Head of caudate nucleus (tissue), 42 donors: ENCODE measurements at regions not wholly inside any gene's neighbourhood (a gene's known extent, or its start where the extent isn't known, plus 50 kb on each side); places are given as distances from the start of the nearest gene placed in this dataset.
A peak's percentile ranks its signal among the peaks of the same experiment; 100 is the strongest.

ENCODE experiments used
- DNase-seq, 42 donors: peaks; one replicate each; pipeline versions ENCODE4 v3.0.0 to v3.0.0-alpha.2; 2020 to 2021; ENCODE audit warnings: mixed read lengths in 7 of 42
- intact Hi-C: fragments of 100-400 bp; cut with DNase I; formaldehyde crosslinking; loops from one replicate; pipeline ENCODE4 v1.15.0; 2022

DNA sequence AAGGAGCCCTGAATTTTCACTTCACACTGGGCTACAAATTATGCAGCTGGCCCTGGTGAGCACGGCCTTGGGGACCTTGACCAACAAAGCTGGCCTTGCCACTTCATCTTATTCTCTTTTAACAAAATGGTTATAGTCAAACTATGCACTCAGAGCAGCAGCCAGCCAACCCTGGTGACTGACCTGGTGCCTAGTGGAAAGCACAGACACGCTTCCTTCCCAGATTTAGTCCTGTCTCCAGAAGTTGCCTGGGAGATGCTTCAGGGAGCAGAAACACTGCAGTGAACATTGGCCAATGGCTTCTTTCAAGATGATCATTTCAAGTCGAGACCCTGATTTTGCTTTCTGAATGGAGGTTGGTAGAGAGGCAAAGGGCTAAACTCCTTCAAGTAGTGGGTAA, 249.3 kb downstream of the SIPA1L2 start:
- DNase-seq: peak in 1 of 42 donors; percentile 25
- intact Hi-C loops: no loop called here

DNA sequence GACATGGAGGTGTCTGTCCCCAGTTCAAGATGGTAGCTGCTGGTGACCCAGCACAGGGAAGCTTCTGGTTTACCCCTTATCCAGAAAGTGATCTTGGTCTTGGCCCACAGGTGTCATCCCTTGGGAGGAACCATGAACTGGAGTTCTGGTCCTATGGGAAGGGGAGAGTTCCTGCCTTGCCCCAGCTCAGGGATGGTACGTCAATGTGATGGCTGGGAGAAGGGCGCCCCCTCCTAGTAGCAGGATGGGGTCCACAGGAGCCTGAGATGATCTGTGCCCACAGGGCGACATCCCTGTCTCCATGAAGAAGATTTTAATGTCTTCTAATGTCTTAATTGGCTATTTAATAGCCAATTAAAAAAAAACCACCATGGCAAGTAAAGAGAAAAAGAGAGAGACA, 249.8 kb downstream of the SIPA1L2 start:
- intact Hi-C loops: no loop called here
- no peak for DNase-seq

DNA sequence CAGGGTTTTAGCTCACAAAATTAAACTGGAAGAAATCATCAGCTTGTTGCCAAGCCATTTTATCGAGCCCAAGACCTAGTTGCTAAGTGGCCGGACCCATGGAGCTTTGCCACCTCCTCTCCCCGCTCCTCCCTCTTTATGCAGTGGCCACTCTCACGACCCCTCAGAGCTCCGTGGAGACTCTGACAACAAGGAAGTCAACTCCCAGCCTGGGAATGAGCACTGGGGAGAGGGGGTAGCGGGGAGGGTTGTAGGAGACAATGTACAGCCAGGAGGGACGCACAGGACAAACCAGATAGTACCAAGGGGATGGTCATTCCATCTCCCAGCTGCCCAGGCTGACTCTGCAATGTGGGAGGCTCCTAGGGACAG, 250.9 kb downstream of the SIPA1L2 start:
- DNase-seq: no peak
- intact Hi-C loops: no loop called here

DNA sequence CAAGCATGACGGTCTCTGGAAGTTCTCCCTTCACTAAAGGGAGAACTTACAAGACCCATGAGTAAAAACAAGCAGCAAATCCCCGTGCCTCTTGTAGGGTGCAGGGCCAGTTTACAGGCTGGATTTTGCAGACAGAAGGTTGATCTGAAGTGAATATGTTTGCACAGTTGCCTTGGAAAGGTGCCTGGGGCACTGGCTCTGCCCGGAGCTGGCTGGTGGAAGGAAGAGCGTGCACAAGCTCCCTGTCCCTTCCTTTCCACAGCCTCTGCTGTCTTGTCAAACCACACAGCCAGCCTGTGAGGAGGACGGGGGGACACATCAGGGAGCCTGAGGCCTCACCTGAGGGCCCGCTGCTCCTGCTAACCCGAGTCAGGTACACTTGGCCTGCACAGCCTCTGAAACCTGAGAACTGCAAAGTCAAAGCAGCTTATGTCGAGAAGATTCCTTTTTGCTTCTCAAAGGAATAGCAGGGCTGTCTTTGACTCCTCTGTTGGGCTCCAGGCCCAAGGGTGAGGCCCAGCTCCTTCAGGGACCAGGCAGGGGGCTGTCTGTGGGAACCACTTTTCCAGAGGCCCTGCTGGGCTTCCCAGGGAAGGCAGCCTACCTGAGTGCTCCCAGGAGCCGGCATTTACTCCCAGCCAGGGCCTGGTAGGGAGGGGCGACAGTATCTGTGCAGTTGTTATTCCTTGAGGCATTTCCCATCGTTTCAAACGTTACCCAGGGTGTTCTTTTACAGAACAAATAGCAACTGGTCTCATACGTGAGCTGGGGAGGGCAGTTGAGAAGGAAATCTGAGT, 251.5 kb downstream of the SIPA1L2 start:
- DNase-seq: no peak
- intact Hi-C loops: no loop called here

DNA sequence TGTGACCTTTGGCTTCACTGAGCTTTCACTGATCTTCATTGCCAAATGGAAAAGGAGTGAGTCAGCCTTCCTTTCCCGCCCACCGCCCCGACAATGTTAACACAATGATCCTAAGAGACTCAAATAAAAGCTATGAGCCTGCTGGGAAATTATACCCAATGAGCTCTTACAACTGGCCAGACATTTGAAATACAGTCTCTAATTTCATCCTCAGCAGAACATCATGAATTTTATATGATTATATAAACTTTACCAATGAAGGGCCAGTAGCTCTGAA, 252.5 kb downstream of the SIPA1L2 start:
- intact Hi-C loops: no loop called here
- peak in 2 of 42 donors; percentile 19 to 51 for DNase-seq

DNA sequence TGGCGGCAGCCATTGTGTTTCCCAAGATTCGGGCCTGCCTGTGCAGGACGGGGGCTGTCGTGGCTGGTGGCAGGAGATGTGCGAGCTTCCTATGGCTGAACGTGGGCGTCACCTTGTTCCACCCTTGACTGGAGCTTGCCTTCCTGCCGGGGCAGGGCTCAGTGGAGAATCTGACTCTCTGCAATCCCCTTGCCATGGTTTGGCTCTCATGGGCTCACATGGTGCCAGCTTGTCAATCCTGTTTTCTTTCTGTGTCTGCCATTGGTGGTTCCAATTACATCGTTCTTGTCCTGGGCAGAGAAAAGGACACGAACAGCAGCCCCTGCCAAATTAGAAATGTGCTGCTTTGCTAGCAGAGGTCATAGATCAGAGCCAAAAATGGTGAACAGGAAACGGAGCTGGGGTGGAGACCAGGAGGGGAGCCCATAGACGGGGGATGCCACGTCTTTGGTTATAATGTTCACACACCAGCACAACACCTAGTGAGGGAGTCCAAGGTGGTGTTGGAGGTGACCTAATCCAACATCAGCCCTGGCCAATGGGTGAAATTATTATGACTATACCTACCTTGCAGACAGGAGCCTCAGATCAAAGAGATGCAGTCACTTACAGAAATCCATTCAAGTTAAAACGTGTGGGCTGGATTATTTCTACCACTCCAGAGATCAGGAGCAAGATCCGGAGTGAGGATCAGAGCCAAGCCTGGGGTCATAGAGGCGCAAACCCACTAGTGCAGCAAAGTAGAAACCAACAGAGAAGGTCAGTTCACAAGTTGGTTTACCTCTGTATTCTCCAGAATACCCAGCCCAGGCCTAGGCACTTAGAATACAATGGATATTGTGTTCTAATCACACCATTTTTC, 253.1 kb downstream of the SIPA1L2 start:
- intact Hi-C loops: no loop called here
- no peak for DNase-seq

DNA sequence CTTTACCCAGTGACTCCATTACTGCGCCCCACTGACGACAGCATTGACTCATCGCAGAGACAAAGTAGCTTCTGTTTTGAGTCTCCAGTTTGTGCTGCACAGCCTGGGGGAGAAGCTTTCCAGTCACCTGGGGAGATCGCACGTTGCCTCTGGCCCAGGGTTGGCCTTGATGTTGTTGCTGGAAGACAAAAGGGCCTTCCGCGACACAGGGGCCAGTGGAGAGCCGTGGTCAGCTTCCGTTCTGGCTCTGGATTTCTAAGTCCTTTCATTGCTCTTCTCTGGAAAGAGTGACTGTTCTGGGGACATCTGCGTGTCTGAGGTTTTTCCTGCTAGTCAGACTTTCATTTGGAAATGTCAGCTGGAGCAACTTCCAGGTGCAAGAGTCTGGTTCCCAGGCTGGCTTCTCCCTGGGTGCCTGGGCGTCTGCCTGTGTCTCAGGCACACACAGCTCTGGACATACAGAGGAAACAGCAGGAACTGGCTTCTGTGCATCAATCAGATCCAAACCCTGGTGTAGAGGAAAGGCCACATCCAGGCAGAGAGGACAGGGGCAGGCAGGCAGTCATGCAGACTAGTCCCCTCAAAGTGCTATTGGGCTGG, 257.0 kb downstream of the SIPA1L2 start:
- intact Hi-C loops: no loop called here
- DNase-seq: no peak

DNA sequence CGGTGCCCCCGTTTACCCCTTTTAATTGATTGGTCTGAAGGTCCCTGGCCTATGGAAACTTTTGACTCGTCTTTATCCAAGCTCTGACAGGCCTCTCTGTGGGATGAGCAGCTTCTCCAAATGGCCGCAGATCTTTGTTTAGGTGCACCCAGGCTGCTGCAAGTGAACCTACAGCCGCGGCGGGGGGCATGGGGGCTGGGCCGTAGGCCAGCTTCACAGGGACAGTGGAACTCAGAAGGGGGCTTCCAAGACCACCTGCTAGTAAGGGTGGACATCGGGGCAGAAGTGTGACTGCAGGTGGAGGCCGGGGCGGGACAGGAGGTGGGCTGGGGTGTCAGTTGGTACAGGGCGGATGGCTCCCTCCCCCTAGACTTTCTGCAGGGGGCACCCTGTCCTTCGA, 257.5 kb downstream of the SIPA1L2 start:
- DNase-seq: no peak
- intact Hi-C loops: no loop called here

DNA sequence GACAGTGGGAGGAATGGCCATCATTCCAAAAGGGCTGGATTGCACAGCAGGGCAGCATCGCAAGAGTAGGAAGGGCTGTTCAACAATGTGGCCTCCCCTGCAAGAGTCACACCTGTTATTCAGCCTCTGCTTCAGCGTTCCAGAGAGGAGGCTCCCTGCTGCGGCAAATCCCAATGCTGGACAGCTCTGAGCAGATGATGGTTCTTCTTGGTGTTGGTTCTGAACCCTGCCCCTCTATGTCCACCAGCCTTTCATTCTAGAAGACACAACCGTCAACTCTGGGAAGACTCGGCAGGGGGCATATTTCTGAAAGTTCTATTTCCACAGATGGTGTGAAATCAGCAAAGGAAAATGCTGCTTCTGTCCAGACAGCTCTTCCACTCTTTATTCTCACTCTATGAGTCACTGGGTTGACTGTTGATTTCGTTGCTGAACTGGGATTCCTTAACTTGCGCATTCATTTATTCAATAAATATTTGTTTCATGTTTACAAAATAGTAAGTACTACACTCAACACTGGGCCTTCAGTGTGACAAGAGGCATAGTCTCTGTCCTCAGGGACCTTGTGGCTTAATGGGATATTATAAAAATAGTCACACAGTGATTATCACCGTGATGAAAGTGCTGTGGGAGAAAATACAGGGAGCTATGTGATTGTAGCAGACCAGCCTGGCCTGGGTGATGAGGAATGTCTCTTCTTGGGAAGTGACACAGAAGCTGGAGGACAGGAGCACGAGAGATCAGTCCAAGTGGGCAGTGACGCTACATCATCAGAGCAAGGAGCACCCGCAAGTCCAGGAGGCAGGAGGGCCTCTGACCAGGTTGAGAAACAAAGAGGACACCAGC, 260.3 kb downstream of the SIPA1L2 start:
- intact Hi-C loops: no loop called here

DNA sequence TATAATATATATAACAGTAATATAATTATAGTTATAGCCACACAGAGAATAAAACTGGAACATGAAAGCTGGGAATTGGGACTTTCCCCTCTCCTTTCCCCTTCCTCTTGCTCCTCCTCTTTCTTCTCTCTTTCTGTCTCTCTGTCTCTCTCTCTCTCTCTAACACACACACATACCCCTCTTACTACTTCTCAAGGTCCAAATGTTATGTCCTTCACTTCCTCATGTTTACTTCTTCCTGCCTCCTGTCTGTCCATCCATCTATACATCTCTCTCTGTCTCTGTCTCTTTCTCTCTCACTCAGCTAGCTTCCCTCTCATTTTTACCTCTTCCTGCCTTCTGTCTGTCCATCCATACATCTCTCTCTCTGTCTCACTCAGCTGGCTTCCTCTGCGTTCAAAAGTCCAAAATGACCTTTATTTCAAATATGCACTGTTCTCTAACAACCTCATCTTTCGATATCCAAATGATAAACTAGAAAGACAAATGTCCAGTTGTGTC, 261.1 kb downstream of the SIPA1L2 start:
- DNase-seq: no peak
- intact Hi-C loops: no loop called here

More for the DNA sequence above, 260.3 kb downstream of the SIPA1L2 start:
- no peak for DNase-seq

DNA sequence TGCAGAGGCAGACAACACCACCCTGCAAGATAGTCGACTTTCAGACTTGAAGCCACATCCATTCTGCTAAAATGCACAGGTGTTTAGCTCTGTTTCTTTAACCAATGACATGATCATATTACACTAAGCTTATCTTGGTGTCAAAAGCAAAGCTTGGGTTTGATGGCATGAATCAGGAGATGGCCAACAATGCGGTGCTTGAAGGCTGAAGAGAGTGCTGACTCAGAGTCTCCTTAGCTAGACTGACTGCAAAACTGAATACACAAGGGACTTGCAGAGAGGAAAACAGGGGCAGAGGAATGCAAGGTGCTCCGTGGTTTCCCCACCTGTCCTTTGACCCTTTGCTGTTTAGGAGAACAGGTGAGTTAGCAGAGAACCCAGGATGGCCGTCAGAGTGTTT, 262.6 kb downstream of the SIPA1L2 start:
- intact Hi-C loops: no loop called here
- no peak for DNase-seq

DNA sequence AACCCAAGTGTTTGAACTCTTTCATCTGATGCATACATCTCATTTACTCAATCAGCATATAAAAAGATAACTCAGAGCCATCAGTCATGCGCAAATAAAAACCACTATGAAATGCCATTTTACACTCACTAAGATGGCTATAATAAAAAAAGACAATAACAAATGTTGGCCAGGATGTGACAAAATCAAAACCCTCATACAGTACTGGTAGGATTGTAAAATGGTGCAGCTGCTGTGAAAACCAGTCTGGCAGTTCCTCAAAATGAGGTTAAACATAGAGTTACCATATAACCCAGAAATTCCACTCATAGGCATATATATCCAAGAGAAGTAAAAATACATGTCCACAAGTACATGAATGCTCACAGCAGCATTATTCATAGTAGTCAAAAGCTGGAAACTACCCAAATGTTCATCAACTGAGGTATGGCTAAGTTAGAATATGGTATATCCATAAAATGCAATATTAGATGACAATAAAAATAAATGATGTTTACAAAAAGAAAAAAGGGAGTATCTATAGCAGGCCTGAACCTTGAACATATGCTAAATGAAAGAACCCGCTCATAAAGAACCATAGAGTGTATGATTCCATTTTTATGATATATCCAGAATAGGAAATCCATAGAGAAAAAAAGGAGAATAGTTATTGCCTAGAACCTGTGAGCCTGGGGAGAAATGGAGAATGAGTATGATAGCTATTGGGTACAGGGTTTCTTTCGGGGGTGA, 265.1 kb downstream of the SIPA1L2 start:
- intact Hi-C loops: no loop called here
- no peak for DNase-seq

DNA sequence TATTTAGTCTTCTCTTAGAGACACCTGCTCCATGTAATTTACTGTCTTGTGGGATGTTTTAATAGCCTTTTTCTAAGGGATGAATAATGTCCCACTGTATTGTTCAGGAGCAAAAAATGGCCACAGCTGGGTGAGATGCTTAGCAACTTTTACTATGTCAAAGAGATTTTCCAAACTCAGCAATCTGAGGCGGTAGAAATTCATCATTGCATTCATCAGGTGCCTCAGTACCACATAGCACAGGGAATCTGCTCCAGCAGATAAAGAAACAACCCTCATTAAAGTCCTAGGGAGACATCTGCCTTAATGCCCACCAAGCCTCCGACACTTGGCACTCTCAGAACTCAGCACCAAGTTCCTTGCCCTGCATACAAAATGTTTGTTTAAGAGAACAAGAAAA, 266.9 kb downstream of the SIPA1L2 start:
- no peak for DNase-seq
- intact Hi-C loops: no loop called here

DNA sequence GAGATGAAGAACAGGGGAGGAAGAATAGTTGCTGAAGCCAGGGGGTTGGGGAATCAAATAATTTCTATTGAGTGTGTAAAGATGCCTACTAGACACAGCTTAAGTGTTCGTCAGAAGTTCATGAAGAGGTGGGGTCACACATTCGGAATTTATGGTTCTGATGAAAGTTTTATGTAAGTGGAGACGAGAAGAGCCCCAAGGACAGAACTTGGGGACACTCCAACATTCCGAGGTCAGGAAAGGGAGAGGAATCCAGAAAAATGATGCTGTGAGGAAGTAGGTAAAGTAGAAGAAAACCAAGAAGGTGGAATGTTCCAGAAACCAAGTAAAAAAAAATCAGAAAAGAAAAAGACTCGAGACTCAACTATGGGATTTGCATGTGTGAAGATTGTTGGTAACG, 272.5 kb downstream of the SIPA1L2 start:
- no peak for DNase-seq
- intact Hi-C loops: no loop called here

DNA sequence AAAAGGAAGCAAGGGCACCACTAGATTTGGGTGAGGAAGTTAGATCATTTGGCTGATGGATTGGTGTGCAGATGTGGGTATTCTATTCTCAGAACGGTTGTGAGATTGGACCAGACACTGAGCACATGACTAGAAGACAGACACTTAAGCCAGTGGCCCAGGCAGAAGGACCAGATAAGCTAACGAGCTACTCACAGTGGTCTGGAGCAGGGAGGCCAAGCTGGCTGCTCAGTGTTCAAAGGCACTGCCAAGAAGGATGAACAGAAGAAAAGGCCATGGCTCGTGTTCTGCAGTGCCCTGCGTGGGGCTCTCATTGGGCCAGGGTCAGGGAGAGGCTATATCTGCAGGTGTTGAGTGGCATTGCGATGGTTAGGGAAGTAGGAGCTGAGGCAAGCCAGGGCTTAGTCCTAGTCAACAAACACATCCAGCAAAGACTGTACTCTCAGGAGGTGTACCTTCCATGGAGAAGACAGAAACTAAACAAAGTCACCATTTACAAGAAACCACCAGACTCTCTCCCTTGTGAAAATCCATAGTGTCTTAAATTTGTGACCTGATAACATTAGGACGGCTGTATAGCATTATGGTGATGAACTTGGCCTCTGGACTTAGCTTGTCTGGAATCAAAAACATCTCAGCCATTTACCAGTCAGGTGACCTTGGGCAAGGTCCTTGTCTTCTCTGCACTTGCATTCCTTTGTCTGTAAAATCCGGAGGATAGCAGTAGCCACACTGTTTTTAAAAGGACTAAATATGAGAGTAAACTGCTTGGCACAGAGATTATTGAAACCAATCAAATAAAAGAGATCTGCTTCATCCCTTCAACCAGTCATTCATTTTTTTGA, 274.5 kb downstream of the SIPA1L2 start:
- intact Hi-C loops: no loop called here
- no peak for DNase-seq

DNA sequence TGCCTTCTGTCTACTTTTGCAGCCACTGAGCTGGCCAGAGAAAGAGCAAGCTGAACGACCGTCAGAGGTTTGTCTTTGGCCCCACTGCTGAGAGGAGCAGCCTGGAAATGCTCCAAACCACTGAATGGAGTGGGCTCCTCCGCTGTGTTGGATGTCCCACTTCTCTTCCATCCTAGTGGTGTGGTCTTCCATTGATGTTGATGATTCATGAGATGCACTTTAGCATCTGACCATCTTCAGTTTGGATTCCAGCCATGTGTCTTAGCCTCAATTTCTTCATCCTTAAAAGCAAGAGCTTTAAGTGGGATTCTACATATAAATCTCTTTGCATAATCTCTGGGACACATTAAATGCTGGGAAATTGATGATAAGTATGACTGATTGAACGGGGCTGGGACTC, 276.9 kb downstream of the SIPA1L2 start:
- DNase-seq: no peak
- intact Hi-C loops: no loop called here

DNA sequence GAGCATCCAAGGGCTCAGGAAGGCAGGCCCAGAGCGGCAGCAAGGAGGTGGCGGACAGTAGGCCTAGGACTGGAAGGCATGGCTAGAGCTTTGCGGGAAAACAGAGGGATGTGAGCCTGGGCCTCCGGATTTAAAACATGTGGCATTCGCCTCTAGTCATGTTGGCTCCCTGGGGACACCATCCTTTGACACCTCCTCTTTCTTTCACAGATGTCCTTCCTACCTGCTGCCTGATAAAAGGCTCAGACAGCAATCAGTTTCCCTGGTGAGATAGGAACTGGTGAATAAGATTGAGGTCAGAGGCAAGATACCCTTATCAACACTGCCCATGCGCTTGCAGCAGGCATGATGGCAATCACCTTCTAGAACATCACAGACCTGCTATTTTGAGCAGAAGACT, 277.6 kb downstream of the SIPA1L2 start:
- intact Hi-C loops: no loop called here
- DNase-seq: no peak

DNA sequence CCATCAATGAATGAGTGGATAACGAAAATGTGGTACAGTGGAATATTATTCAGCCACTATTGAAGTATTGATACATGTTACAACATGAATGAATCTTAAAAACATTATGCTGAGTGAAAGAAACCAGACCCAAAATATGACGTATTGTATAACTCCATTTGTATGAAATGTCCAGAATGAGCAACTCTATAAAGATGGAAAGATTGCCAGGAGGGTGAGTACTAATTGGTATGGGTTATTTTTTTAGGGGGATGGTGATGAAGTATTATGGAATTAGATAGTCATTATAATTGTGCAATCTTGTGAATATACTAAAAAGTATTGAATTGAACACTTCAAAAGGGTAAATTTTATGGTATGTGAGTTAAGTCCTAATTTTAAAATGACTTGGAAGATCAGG, 278.6 kb downstream of the SIPA1L2 start:
- intact Hi-C loops: no loop called here

More for the DNA sequence above, 278.6 kb downstream of the SIPA1L2 start:
- no peak for DNase-seq
